GM18867 (cell line): ENCODE measurements at regions not wholly inside any gene's neighbourhood (a gene's known extent, or its start where the extent isn't known, plus 50 kb on each side); places are given as distances from the start of the nearest gene placed in this dataset.

ENCODE experiments used
- ATAC-seq: cut with Tn5 transposase; IDR thresholded peaks from one replicate; pipeline ENCODE4 v1.9.1; 2021; ENCODE audit warnings: mild to moderate bottlenecking, moderate library complexity; ENCODE audit not compliant: unreplicated experiment

DNA sequence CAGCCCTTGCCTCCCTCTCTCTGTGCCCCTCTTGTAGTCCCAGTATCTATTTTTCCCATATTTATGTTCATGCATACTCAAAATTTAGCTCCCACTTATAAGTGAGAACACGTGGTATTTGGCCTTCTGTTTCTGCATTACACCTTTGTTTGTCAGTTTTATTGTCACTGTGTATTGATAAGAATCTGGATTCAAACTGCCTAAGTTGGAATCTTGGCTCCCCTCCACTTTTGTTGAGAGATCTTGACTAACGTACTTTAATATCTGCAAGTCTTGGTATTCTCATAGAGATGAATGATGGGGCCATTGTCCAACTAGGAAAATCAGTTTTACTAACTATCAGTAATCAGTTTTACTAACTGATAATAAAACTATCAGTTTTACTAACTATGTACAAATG is 87.8 kb upstream of the PRMT6 start:
- ATAC-seq, result no peak

DNA sequence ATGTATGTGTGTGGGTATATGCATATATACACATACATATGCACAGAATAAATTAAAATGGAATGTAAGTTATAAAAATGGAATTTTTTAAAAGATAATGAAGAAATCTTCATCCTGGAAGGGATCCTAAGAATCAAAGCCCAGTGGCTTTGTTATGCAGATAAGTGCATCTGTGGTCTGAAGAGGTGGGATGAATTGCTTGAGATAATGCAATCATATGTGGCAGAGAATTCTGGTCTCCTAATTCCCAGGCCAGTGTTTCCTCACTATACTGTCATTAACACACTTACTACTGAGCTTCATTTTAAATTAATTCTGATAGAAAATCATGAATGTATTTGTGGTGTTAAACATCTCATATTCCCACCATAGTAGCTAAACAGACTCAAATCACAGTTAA is 86.7 kb upstream of the PRMT6 start:
- no peak for ATAC-seq

DNA sequence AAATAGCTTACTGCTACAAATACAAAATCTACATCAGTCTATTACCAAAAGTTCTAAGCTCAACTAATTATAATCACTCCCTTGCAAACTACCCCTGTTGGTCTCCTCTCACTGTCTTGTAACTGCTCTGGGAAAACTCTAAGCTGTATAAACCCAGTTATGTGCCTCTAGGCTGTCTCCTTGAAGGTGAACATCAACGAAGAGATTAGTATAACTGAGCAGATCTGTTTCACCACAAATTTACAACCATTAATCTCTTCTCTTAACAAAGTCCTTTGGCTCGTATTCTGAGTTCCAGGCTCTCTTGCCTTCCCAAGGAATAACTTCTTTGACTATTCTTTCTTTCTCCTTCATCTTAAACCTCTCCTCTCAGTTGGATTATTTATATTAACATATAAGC is 84.4 kb upstream of the PRMT6 start:
- ATAC-seq, result no peak

DNA sequence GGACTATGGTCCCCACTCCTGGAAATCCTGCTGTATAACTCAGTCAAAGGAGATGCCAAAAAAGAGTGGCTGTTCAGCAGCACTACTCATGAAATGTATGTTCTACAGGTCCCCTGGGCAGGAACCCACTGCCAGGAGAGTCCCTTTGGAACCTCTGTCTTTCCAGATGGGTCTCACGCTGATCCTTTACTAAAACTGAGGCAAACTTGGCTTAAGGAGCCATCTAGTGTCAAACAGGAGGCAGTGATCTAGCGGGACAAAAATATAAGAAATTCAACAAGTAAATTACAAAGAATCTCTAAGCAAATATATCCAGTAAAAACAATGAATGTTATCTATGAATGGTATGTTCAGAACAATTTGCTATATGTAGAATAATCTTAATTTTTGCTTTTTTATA is 80.5 kb upstream of the PRMT6 start:
- ATAC-seq, result no peak

DNA sequence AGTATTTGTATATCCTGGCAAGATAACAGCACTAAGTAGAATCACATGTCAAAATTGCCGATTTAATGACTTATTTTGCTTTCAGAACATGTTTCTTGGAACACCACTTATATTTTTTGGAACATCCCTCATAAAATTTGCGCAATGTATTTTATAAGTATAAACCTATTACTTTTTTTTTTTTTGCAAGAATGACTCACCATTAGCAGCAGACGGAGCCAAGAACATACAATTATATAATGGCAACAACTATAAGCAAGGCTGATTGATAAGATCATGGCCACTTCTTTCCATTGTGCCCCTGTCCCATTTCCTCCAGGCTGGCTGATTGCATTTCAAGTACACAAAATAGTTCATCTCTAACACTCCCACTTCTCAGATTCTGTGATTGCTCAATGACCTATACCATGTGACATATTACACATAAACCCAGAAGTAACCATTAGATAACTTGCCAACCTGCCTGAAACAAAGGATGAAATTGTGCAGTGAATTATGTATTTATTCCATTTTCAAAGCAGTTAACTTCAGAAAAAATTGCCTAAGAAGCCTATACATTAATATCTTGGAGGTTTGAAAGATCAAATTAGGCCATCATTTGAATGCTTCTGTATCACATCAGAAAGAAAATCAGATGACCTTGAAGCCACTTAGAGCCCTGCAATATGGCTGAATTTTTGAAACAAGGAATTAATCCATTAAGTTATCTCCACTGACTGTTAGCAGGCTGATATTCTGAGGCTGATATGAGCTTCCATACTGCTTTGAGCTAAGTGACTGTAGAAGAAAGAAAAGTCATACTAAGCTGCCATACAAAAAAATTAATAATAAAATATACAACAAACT is 77.8 kb upstream of the PRMT6 start:
- ATAC-seq, result no peak

DNA sequence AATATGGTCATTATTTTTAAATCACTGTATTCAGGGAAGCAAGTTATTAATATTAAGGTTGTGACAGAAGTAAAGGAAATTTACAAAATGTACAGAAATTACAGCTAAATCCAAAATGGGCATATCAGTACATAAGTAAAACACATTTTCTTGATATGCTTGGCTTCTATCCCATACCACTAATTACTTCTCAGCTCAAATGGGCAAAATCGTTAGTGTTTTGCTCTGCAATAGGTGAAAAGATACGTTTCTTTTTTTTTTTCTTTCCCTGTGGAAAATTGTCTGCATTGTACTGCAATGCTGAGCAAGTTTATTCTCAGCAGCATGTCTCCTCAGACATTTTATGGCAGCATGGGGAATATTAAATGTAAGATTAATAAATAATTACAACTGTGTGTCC is 77.1 kb upstream of the PRMT6 start:
- no peak for ATAC-seq

DNA sequence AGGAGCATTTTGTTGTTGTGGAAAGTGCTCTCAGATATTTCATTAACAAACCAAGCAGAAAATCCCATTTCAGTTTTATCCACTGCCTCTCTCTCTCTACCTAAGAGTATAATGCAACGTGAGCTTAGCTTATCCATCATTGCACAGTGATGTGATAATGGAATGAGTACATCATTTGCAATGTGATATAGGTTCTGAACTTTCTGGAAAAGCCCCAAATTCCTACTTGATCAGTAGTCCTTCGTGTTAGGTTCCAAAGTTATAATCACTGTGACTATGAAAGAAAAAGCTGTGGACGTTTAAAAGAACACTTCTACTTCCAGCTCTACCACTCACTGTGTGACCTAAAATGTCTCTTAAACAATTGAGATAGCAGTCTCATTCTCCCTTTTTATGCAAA is 76.4 kb upstream of the PRMT6 start:
- no peak for ATAC-seq

DNA sequence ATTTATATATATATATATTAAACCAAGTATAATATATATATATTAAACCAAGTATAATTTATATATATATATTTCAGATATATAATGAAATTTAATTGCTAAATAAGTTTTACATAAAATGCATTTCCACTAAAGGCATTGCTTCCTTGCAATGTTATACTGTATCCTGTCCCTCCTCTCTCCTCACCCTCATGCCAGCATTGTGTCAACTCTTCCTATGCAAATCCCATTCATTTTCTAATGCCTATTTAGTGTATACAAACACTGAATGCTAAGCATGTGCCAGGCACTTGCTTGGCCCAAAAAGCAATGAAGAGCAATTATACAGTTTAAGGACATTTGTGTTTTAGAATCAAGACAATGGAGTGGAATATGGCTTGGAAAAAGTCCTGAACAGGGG is 71.7 kb upstream of the PRMT6 start:
- ATAC-seq, result no peak

DNA sequence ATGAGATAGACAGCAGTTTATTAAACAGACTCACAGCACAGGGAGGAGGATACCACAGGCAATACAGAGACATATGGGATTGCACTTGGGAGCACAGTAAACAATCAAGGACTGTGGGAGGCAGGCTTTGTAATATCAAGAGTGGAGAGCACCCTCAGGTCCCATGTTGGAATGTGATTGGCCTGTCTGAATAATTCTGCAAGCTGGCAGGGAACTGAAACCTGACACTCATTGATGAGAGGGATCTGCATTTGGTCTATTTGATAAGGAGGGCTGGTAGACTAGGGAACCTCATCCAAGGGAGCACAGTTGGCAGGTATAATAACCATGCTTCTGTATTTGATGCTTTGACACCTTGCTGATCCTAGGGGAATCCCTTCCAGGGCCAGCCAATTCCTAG is 69.9 kb upstream of the PRMT6 start:
- no peak for ATAC-seq

DNA sequence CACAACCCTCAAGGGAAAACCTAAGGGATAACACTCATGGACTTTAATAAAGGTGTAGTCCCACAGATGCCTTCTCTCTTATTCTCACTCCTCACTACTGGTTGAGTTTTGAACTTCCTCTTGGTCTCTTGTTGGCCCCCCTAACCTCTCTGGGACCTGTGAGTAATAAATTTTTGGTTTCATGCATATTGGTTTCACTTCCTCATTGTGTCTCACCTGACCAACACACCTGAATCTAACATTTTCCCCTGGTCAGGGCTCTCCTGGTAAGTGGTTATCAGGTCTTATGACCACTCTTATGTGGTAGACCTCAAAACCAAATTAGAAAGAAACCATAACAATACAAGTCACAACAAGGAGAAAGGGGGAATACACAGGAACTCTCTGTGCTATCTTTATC is 60.5 kb upstream of the PRMT6 start:
- ATAC-seq, result peak; percentile 95

DNA sequence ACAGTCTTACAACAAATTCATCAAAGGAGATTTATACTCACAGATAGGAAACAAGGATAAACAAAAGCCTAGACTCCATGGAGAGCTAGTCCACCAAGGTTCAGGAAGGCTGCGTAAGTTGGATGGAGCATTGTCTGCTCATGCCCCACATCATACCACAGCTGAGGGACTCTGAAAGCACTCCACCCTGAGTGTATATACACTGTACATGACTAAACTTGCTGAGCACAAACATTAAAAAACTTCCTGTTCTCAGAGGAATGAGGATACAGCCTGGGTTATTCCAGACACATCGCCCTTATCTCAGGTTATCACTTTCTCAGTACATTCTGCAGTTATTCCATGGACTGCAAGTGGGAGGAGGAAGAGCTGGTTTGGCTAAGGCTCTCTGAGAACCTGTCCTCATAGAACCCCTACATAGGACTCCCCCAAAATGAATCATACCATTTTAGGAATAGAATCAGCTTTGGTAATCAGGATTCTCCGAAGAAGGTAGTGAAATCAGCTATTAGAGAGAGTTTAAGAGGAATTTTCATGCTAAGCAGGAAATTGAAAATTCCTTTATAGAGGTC is 58.0 kb upstream of the PRMT6 start:
- no peak for ATAC-seq

DNA sequence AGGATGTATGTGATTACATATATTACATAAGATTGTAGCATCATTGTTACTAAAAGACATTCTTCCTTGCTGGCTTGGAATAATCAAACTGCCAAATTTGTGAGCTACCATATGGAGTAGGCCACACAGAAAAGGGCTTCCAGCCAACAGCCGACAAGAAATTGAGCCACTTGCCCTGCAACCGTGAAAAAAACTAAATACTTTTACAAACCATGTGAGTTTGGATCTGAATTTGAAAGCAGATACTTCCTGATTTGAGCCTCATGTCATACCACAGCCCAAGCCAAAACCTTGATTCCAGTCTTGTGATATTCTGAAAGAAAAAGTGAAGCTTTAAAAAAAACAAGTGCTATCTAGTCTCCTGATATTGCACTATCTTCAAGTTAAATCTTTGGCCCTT is 55.6 kb upstream of the PRMT6 start:
- no peak for ATAC-seq

DNA sequence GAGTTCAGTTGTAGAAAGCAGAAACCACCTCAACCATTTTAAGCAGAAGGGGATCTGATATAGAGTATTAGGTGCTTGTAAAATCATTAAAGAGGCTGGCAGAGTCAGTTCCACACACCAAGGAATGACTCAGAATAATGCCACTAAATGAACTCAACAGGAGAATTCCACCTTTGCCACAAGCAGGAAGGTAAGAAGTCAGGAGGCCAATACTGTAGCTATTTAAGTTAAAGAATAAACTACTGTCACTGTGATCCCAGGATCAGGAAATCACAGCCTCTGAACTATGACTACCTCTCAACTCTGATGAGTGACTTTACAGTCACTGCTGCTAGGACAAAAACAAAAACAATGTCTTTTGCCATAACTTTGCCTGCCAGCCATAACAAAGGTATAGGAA is 52.5 kb upstream of the PRMT6 start:
- no peak for ATAC-seq

DNA sequence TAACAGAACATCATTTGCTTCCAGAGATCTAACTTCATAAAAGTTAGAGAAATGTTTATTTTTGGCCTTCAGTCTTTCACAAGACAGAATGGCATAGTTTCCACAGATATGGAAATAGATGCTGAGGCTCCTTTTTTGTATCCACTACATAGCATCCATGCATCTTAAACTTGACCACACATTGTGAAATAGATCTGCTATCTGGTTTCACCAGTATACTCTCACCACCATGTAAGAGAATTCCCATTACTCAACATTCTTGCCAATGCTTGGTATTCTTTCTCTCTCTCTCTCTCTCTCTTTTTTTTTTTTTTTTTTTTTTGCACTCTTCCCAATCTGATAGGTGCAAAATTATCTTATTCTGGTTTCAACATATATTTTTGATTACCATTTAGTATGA is 52.1 kb upstream of the PRMT6 start:
- no peak for ATAC-seq
